HPDE6-E6E7 (cell line): ENCODE measurements at regions not wholly inside any gene's neighbourhood (a gene's known extent, or its start where the extent isn't known, plus 50 kb on each side); places are given as distances from the start of the nearest gene placed in this dataset.
A peak's percentile ranks its signal among the peaks of the same experiment; 100 is the strongest.

Experiments
- DNase-seq: peaks from one replicate; pipeline ENCODE4 v3.0.0; 2011; ENCODE audit warnings: missing footprints; ENCODE audit errors: extremely low spot score

- DNase-seq: no peak
Measured at GRCh38 chrX:10288373-10288975, 131.7 kb downstream of the CLCN4 start.

GRCh38 chrX:10296576-10296975, 139.8 kb downstream of the CLCN4 start:
- no peak for DNase-seq

GRCh38 chrX:10310511-10310910, 153.7 kb downstream of the CLCN4 start:
- DNase-seq: no peak

GRCh38 chrX:10314530-10315104, 157.8 kb downstream of the CLCN4 start:
- DNase-seq: no peak

- DNase-seq: no peak
Measured at GRCh38 chrX:10325611-10326010, 168.8 kb downstream of the CLCN4 start.

- DNase-seq: no peak
Measured at GRCh38 chrX:10326578-10326977, 169.8 kb downstream of the CLCN4 start.

- no peak for DNase-seq
Measured at GRCh38 chrX:10327651-10328050, 170.9 kb downstream of the CLCN4 start.

- no peak for DNase-seq
Measured at GRCh38 chrX:10329984-10330383, 173.2 kb downstream of the CLCN4 start.

- no peak for DNase-seq
Measured at GRCh38 chrX:10341309-10341708, 184.5 kb downstream of the CLCN4 start.

- DNase-seq: no peak
Measured at GRCh38 chrX:10350221-10350620, 193.4 kb downstream of the CLCN4 start.

GRCh38 chrX:10350981-10351380, 194.2 kb downstream of the CLCN4 start:
- peak; percentile 6 for DNase-seq

GRCh38 chrX:10352536-10352935, 195.8 kb downstream of the CLCN4 start:
- no peak for DNase-seq

GRCh38 chrX:10356979-10357378, 200.2 kb downstream of the CLCN4 start:
- DNase-seq: no peak

- no peak for DNase-seq
Measured at GRCh38 chrX:10358958-10359357, 202.2 kb downstream of the CLCN4 start.

GRCh38 chrX:10360116-10360515, 203.3 kb downstream of the CLCN4 start:
- no peak for DNase-seq

- DNase-seq: no peak
Measured at GRCh38 chrX:10365532-10366265, 208.9 kb downstream of the CLCN4 start.

- DNase-seq: no peak
Measured at GRCh38 chrX:10367406-10367805, 210.6 kb downstream of the CLCN4 start.

GRCh38 chrX:10370976-10371375, 214.2 kb downstream of the CLCN4 start:
- no peak for DNase-seq

- no peak for DNase-seq
Measured at GRCh38 chrX:10377427-10377826, 220.7 kb downstream of the CLCN4 start.

GRCh38 chrX:10379878-10380277, 223.1 kb downstream of the CLCN4 start:
- no peak for DNase-seq

GRCh38 chrX:10380300-10380699, 223.5 kb downstream of the CLCN4 start:
- no peak for DNase-seq

GRCh38 chrX:10381193-10381592, 224.4 kb downstream of the CLCN4 start:
- DNase-seq: peak; percentile 19

- DNase-seq: no peak
Measured at GRCh38 chrX:10387011-10387410, 230.2 kb downstream of the CLCN4 start.
